ENCODE measurements at regions not wholly inside any gene's neighbourhood (a gene's known extent, or its start where the extent isn't known, plus 50 kb on each side); places are given as distances from the start of the nearest gene placed in this dataset.

DNA sequence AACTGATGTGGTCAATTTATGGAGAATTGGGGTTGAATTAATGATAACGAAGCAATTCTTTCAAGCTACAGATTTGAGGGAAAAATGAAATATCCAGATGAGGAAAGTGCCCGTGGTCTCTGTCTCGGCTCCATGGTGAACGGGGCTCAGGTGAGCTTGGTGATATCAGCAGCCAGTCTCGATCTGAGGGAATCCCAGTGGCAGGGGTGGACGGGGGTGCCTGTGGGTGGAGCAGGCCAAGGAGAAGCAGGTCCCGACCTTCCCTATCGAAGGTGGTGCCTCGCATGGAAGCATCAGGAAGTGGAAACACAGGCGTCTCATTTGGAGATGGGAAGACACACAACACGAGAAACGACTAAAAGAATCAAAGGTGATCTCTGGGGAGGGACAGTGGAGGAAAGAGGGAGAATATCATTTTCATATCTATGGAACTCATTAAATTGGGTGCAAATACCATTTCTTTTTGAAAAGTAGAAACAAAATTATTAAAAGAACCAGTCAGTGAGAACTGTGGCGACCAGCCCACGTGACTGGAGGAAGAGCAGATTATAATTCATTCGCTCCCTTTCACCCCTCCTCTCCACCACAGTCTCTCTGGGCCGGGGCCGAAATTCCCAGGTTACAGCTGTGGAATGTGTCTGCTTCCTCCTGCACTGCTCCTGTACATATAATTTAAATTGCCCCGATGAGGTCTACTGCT is 354.3 kb upstream of the SFSWAP start:
- TF ChIP-seq POLR2A (IDR thresholded peaks at IDR 0.05), result no peak
- TF ChIP-seq, protein P1, sequence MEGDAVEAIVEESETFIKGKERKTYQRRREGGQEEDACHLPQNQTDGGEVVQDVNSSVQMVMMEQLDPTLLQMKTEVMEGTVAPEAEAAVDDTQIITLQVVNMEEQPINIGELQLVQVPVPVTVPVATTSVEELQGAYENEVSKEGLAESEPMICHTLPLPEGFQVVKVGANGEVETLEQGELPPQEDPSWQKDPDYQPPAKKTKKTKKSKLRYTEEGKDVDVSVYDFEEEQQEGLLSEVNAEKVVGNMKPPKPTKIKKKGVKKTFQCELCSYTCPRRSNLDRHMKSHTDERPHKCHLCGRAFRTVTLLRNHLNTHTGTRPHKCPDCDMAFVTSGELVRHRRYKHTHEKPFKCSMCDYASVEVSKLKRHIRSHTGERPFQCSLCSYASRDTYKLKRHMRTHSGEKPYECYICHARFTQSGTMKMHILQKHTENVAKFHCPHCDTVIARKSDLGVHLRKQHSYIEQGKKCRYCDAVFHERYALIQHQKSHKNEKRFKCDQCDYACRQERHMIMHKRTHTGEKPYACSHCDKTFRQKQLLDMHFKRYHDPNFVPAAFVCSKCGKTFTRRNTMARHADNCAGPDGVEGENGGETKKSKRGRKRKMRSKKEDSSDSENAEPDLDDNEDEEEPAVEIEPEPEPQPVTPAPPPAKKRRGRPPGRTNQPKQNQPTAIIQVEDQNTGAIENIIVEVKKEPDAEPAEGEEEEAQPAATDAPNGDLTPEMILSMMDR (IDR thresholded peaks at IDR 0.05), result no peak
